ENCODE measurements at regions not wholly inside any gene's neighbourhood (a gene's known extent, or its start where the extent isn't known, plus 50 kb on each side); places are given as distances from the start of the nearest gene placed in this dataset.

- Mint-ChIP-seq H3K27ac (no peak overlapping the region), H3K36me3 (no peaks in the 10 kb centered on the region), H3K4me3 (no peak overlapping the region), H3K9me3 (peaks cover 29% of the 10 kb centered on the region), H3K4me1 (no peaks in the 10 kb centered on the region), H3K27me3 (no peaks in the 10 kb centered on the region)
Measured at GRCh38 chr5:105806596-105806995, 1864.1 kb downstream of the EFNA5 start.

- Mint-ChIP-seq H3K4me1 (no peaks in the 10 kb centered on the region), H3K36me3 (no peaks in the 10 kb centered on the region), H3K27me3 (no peaks in the 10 kb centered on the region), H3K4me3 (no peak overlapping the region), H3K9me3 (peaks cover 13% of the 10 kb centered on the region), H3K27ac (no peak overlapping the region)
Measured at GRCh38 chr5:105803431-105803830, 1867.3 kb downstream of the EFNA5 start.

- Mint-ChIP-seq H3K4me1 (no peaks in the 10 kb centered on the region), H3K36me3 (no peaks in the 10 kb centered on the region), H3K4me3 (no peak overlapping the region), H3K9me3 (no peaks in the 10 kb centered on the region), H3K27ac (no peak overlapping the region), H3K27me3 (no peaks in the 10 kb centered on the region)
Measured at GRCh38 chr5:105794578-105794977, 1876.2 kb downstream of the EFNA5 start.

GRCh38 chr5:105789246-105789645 is 1881.5 kb downstream of the EFNA5 start:
- no peaks in the 10 kb centered on the region for H3K9me3 Mint-ChIP-seq
- no peaks in the 10 kb centered on the region for H3K36me3 Mint-ChIP-seq
- H3K27me3 Mint-ChIP-seq, result no peaks in the 10 kb centered on the region
- no peaks in the 10 kb centered on the region for H3K4me1 Mint-ChIP-seq
- no peak overlapping the region for H3K4me3 Mint-ChIP-seq
- no peak overlapping the region for H3K27ac Mint-ChIP-seq

GRCh38 chr5:105783811-105784210 is 1886.9 kb downstream of the EFNA5 start:
- H3K4me1 Mint-ChIP-seq, result no peaks in the 10 kb centered on the region
- peaks cover 4% of the 10 kb centered on the region for H3K9me3 Mint-ChIP-seq
- no peaks in the 10 kb centered on the region for H3K27me3 Mint-ChIP-seq
- no peaks in the 10 kb centered on the region for H3K36me3 Mint-ChIP-seq
- no peak overlapping the region for H3K4me3 Mint-ChIP-seq
- no peak overlapping the region for H3K27ac Mint-ChIP-seq

GRCh38 chr5:105782501-105782900 is 1888.2 kb downstream of the EFNA5 start:
- Mint-ChIP-seq H3K27me3 (no peaks in the 10 kb centered on the region), H3K27ac (no peak overlapping the region), H3K4me3 (no peak overlapping the region)

GRCh38 chr5:105773241-105773640 is 1897.5 kb downstream of the EFNA5 start:
- H3K36me3 Mint-ChIP-seq, result no peaks in the 10 kb centered on the region
- no peaks in the 10 kb centered on the region for H3K4me1 Mint-ChIP-seq
- H3K27me3 Mint-ChIP-seq, result no peaks in the 10 kb centered on the region
- H3K9me3 Mint-ChIP-seq, result peaks cover 6% of the 10 kb centered on the region
- no peak overlapping the region for H3K4me3 Mint-ChIP-seq
- H3K27ac Mint-ChIP-seq, result no peak overlapping the region

More at GRCh38 chr5:105782501-105782900, 1888.2 kb downstream of the EFNA5 start:
- no peaks in the 10 kb centered on the region for H3K36me3 Mint-ChIP-seq
- no peaks in the 10 kb centered on the region for H3K4me1 Mint-ChIP-seq
- peaks cover 9% of the 10 kb centered on the region for H3K9me3 Mint-ChIP-seq

GRCh38 chr5:105767267-105767666 is 1903.5 kb downstream of the EFNA5 start:
- Mint-ChIP-seq H3K4me1 (no peaks in the 10 kb centered on the region), H3K4me3 (no peak overlapping the region), H3K9me3 (peaks cover 19% of the 10 kb centered on the region), H3K27me3 (no peaks in the 10 kb centered on the region), H3K36me3 (no peaks in the 10 kb centered on the region), H3K27ac (no peak overlapping the region)

- peaks cover 22% of the 10 kb centered on the region for H3K9me3 Mint-ChIP-seq
- H3K36me3 Mint-ChIP-seq, result no peaks in the 10 kb centered on the region
- H3K4me3 Mint-ChIP-seq, result no peak overlapping the region
- H3K27ac Mint-ChIP-seq, result no peak overlapping the region
- no peaks in the 10 kb centered on the region for H3K4me1 Mint-ChIP-seq
- no peaks in the 10 kb centered on the region for H3K27me3 Mint-ChIP-seq
Measured at GRCh38 chr5:105762728-105763127, 1908.0 kb downstream of the EFNA5 start.

GRCh38 chr5:105754056-105754455 is 1916.7 kb downstream of the EFNA5 start:
- Mint-ChIP-seq H3K27me3 (no peaks in the 10 kb centered on the region), H3K36me3 (no peaks in the 10 kb centered on the region)

GRCh38 chr5:105752801-105753200 is 1917.9 kb downstream of the EFNA5 start:
- Mint-ChIP-seq H3K36me3 (no peaks in the 10 kb centered on the region), H3K27me3 (no peaks in the 10 kb centered on the region), H3K9me3 (peaks cover 9% of the 10 kb centered on the region), H3K27ac (no peak overlapping the region), H3K4me3 (no peak overlapping the region), H3K4me1 (no peaks in the 10 kb centered on the region)

More at GRCh38 chr5:105754056-105754455, 1916.7 kb downstream of the EFNA5 start:
- no peaks in the 10 kb centered on the region for H3K4me1 Mint-ChIP-seq
- peaks cover 17% of the 10 kb centered on the region for H3K9me3 Mint-ChIP-seq
- H3K4me3 Mint-ChIP-seq, result no peak overlapping the region
- no peak overlapping the region for H3K27ac Mint-ChIP-seq

- Mint-ChIP-seq H3K27me3 (no peaks in the 10 kb centered on the region), H3K36me3 (no peaks in the 10 kb centered on the region), H3K27ac (no peak overlapping the region)
Measured at GRCh38 chr5:105751908-105752307, 1918.8 kb downstream of the EFNA5 start.

GRCh38 chr5:105745111-105745510 is 1925.6 kb downstream of the EFNA5 start:
- Mint-ChIP-seq H3K4me3 (no peak overlapping the region), H3K4me1 (no peaks in the 10 kb centered on the region), H3K27ac (no peak overlapping the region)

More at GRCh38 chr5:105751908-105752307, 1918.8 kb downstream of the EFNA5 start:
- Mint-ChIP-seq H3K9me3 (peaks cover 9% of the 10 kb centered on the region), H3K4me1 (no peaks in the 10 kb centered on the region), H3K4me3 (no peak overlapping the region)

GRCh38 chr5:105740242-105740641 is 1930.5 kb downstream of the EFNA5 start:
- H3K4me1 Mint-ChIP-seq, result no peaks in the 10 kb centered on the region
- no peaks in the 10 kb centered on the region for H3K27me3 Mint-ChIP-seq
- no peak overlapping the region for H3K27ac Mint-ChIP-seq
- peaks cover 3% of the 10 kb centered on the region for H3K9me3 Mint-ChIP-seq
- no peak overlapping the region for H3K4me3 Mint-ChIP-seq
- no peaks in the 10 kb centered on the region for H3K36me3 Mint-ChIP-seq

More at GRCh38 chr5:105745111-105745510, 1925.6 kb downstream of the EFNA5 start:
- Mint-ChIP-seq H3K9me3 (peaks cover 3% of the 10 kb centered on the region), H3K36me3 (no peaks in the 10 kb centered on the region), H3K27me3 (no peaks in the 10 kb centered on the region)

- no peak overlapping the region for H3K27ac Mint-ChIP-seq
- no peaks in the 10 kb centered on the region for H3K27me3 Mint-ChIP-seq
- H3K9me3 Mint-ChIP-seq, result peaks cover 3% of the 10 kb centered on the region
- no peaks in the 10 kb centered on the region for H3K36me3 Mint-ChIP-seq
- H3K4me1 Mint-ChIP-seq, result no peaks in the 10 kb centered on the region
- no peak overlapping the region for H3K4me3 Mint-ChIP-seq
Measured at GRCh38 chr5:105739732-105740131, 1931.0 kb downstream of the EFNA5 start.

- Mint-ChIP-seq H3K4me1 (no peaks in the 10 kb centered on the region), H3K4me3 (no peak overlapping the region), H3K9me3 (no peaks in the 10 kb centered on the region), H3K27me3 (no peaks in the 10 kb centered on the region), H3K36me3 (no peaks in the 10 kb centered on the region), H3K27ac (no peak overlapping the region)
Measured at GRCh38 chr5:105735704-105736103, 1935.0 kb downstream of the EFNA5 start.

GRCh38 chr5:105730982-105731381 is 1939.8 kb downstream of the EFNA5 start:
- H3K36me3 Mint-ChIP-seq, result no peaks in the 10 kb centered on the region
- no peaks in the 10 kb centered on the region for H3K27me3 Mint-ChIP-seq
- no peak overlapping the region for H3K27ac Mint-ChIP-seq
- H3K4me1 Mint-ChIP-seq, result no peaks in the 10 kb centered on the region
- H3K9me3 Mint-ChIP-seq, result no peaks in the 10 kb centered on the region
- H3K4me3 Mint-ChIP-seq, result no peak overlapping the region

All from activated naive CD4-positive, alpha-beta T cell treated with anti-CD3 and anti-CD28 coated beads, Interleukin-2, amount 50 U/mL, for 24 hours (primary cell).